Activated CD4-positive, alpha-beta T cell treated with anti-CD3 and anti-CD28 coated beads, Interleukin-2, amount 10 ng/mL, durations not matched to agents 7 days and 5 days (primary cell): ENCODE measurements at regions not wholly inside any gene's neighbourhood (a gene's known extent, or its start where the extent isn't known, plus 50 kb on each side); places are given as distances from the start of the nearest gene placed in this dataset.
"Not testable (repeated sequence)": the region's sequence is repeated elsewhere in the genome, so short reads cannot be mapped to it uniquely, and the experiment has no call there.

Experiments used
- CTCF ChIA-PET: fragments of 350-600 bp; sonication (Branson Sonifier 250); formaldehyde crosslinking; loops from one replicate; lab custom pipeline; 2021; ENCODE audit warnings: antibody characterized with exemption; lab: Charles Lee
- POLR2A ChIA-PET: fragments of 350-600 bp; sonication (Branson Sonifier 250); formaldehyde crosslinking; loops from one replicate; lab custom pipeline; 2021; ENCODE audit warnings: antibody characterized with exemption; lab: Charles Lee
- DNase-seq: peaks from one replicate; pipeline ENCODE4 v3.0.0-alpha.2; 2020
- H3K27ac Mint-ChIP-seq: one replicate; pipeline ENCODE4 v1.8.0; 2021; ENCODE audit warnings: mild to moderate bottlenecking, moderate library complexity, mixed read lengths
- H3K27me3 Mint-ChIP-seq: one replicate; pipeline ENCODE4 v1.8.0; 2021; ENCODE audit warnings: mixed read lengths
- H3K36me3 Mint-ChIP-seq: one replicate; pipeline ENCODE4 v1.8.0; 2021; ENCODE audit warnings: low read depth, mixed read lengths
- H3K4me1 Mint-ChIP-seq: one replicate; pipeline ENCODE4 v1.8.0; 2021; ENCODE audit warnings: mixed read lengths
- H3K4me3 Mint-ChIP-seq: one replicate; pipeline ENCODE4 v1.8.0; 2021; ENCODE audit warnings: mild to moderate bottlenecking, moderate library complexity, mixed read lengths
- H3K9me3 Mint-ChIP-seq: one replicate; pipeline ENCODE4 v1.8.0; 2021; ENCODE audit warnings: mixed read lengths

- no peaks in the 10 kb centered on the region for H3K27me3 Mint-ChIP-seq
- H3K4me1 Mint-ChIP-seq, result no peaks in the 10 kb centered on the region
- no peaks in the 10 kb centered on the region for H3K36me3 Mint-ChIP-seq
- no peak overlapping the region for H3K27ac Mint-ChIP-seq
- ChIA-PET CTCF (no interaction called here), POLR2A (no interaction called here)
- H3K9me3 Mint-ChIP-seq, result no peaks in the 10 kb centered on the region
- no peak overlapping the region for H3K4me3 Mint-ChIP-seq
- no peak for DNase-seq
These were observed 341.7 kb upstream of the CLINT1 start for GRCh38 chr5:158200619-158201018.

GRCh38 chr5:158198636-158199035, 339.7 kb upstream of the CLINT1 start:
- H3K36me3 Mint-ChIP-seq, result no peaks in the 10 kb centered on the region
- ChIA-PET CTCF (no interaction called here), POLR2A (no interaction called here)
- H3K9me3 Mint-ChIP-seq, result no peaks in the 10 kb centered on the region
- no peak for DNase-seq
- H3K4me1 Mint-ChIP-seq, result no peaks in the 10 kb centered on the region
- H3K27ac Mint-ChIP-seq, result no peak overlapping the region
- H3K4me3 Mint-ChIP-seq, result no peak overlapping the region
- peaks cover 3% of the 10 kb centered on the region for H3K27me3 Mint-ChIP-seq

- Mint-ChIP-seq H3K27ac (no peak overlapping the region), H3K4me3 (no peak overlapping the region), H3K36me3 (no peaks in the 10 kb centered on the region), H3K4me1 (no peaks in the 10 kb centered on the region), H3K27me3 (peaks cover 5% of the 10 kb centered on the region), H3K9me3 (peaks cover 2% of the 10 kb centered on the region)
- ChIA-PET POLR2A (no interaction called here), CTCF (no interaction called here)
- no peak for DNase-seq
These were observed 336.7 kb upstream of the CLINT1 start for GRCh38 chr5:158195416-158196210.

- peaks cover 2% of the 10 kb centered on the region for H3K9me3 Mint-ChIP-seq
- no peaks in the 10 kb centered on the region for H3K4me1 Mint-ChIP-seq
- no peak overlapping the region for H3K4me3 Mint-ChIP-seq
- ChIA-PET POLR2A (no interaction called here), CTCF (no interaction called here)
- H3K36me3 Mint-ChIP-seq, result no peaks in the 10 kb centered on the region
- no peak overlapping the region for H3K27ac Mint-ChIP-seq
- DNase-seq, result no peak
- H3K27me3 Mint-ChIP-seq, result peaks cover 5% of the 10 kb centered on the region
These were observed 335.6 kb upstream of the CLINT1 start for GRCh38 chr5:158194561-158194976.

- DNase-seq, H3K4me1 Mint-ChIP-seq, H3K27me3 Mint-ChIP-seq, H3K36me3 Mint-ChIP-seq, H3K27ac Mint-ChIP-seq, CTCF ChIA-PET, POLR2A ChIA-PET, H3K4me3 Mint-ChIP-seq, H3K9me3 Mint-ChIP-seq: not testable (repeated sequence)
These were observed 334.4 kb upstream of the CLINT1 start for GRCh38 chr5:158193395-158193794.

- Mint-ChIP-seq H3K36me3 (no peaks in the 10 kb centered on the region), H3K4me1 (no peaks in the 10 kb centered on the region), H3K27me3 (peaks cover 5% of the 10 kb centered on the region), H3K27ac (no peak overlapping the region), H3K4me3 (no peak overlapping the region), H3K9me3 (no peaks in the 10 kb centered on the region)
- no peak for DNase-seq
- ChIA-PET POLR2A (no interaction called here), CTCF (interaction anchor here (1.0 kb wide), 1 partner anchor 18 kb away, joined by 3 read pairs; no protein-coding TSS in a partner anchor)
These were observed 321.5 kb upstream of the CLINT1 start for GRCh38 chr5:158180407-158180806.

- Mint-ChIP-seq H3K27ac (no peak overlapping the region), H3K4me1 (no peaks in the 10 kb centered on the region), H3K36me3 (no peaks in the 10 kb centered on the region), H3K27me3 (peaks cover 4% of the 10 kb centered on the region), H3K4me3 (no peak overlapping the region), H3K9me3 (no peaks in the 10 kb centered on the region)
- ChIA-PET CTCF (no interaction called here), POLR2A (no interaction called here)
- DNase-seq, result no peak
These were observed 320.3 kb upstream of the CLINT1 start for GRCh38 chr5:158179271-158179670.

GRCh38 chr5:158178535-158178934, 319.6 kb upstream of the CLINT1 start:
- POLR2A ChIA-PET, result no interaction called here
- CTCF ChIA-PET, result no interaction called here
- no peaks in the 10 kb centered on the region for H3K36me3 Mint-ChIP-seq

GRCh38 chr5:158177146-158177545, 318.2 kb upstream of the CLINT1 start:
- no peak for DNase-seq
- ChIA-PET CTCF (interaction anchor here (0.7 kb wide), 1 partner anchor 288 kb away, joined by 3 read pairs; no protein-coding TSS in a partner anchor), POLR2A (no interaction called here)
- Mint-ChIP-seq H3K4me3 (no peak overlapping the region), H3K36me3 (no peaks in the 10 kb centered on the region), H3K27me3 (no peaks in the 10 kb centered on the region), H3K9me3 (no peaks in the 10 kb centered on the region), H3K4me1 (no peaks in the 10 kb centered on the region), H3K27ac (no peak overlapping the region)

More at GRCh38 chr5:158178535-158178934, 319.6 kb upstream of the CLINT1 start:
- no peak for DNase-seq
- Mint-ChIP-seq H3K27me3 (no peaks in the 10 kb centered on the region), H3K9me3 (no peaks in the 10 kb centered on the region), H3K27ac (no peak overlapping the region), H3K4me3 (no peak overlapping the region), H3K4me1 (no peaks in the 10 kb centered on the region)

GRCh38 chr5:158175934-158176481, 317.1 kb upstream of the CLINT1 start:
- POLR2A ChIA-PET, result no interaction called here
- H3K4me1 Mint-ChIP-seq, result no peaks in the 10 kb centered on the region
- no peak overlapping the region for H3K4me3 Mint-ChIP-seq
- CTCF ChIA-PET, result interaction anchor here (0.6 to 1.1 kb wide), 2 partner anchors 342 to 931 kb away, joined by 3 read pairs; no protein-coding TSS in a partner anchor
- H3K27ac Mint-ChIP-seq, result no peak overlapping the region
- H3K9me3 Mint-ChIP-seq, result no peaks in the 10 kb centered on the region
- no peaks in the 10 kb centered on the region for H3K27me3 Mint-ChIP-seq
- DNase-seq, result no peak
- no peaks in the 10 kb centered on the region for H3K36me3 Mint-ChIP-seq

- Mint-ChIP-seq H3K4me3 (no peak overlapping the region), H3K27ac (no peak overlapping the region), H3K27me3 (no peaks in the 10 kb centered on the region), H3K4me1 (no peaks in the 10 kb centered on the region), H3K9me3 (no peaks in the 10 kb centered on the region), H3K36me3 (no peaks in the 10 kb centered on the region)
- POLR2A ChIA-PET, result interaction anchor here (0.9 kb wide), 1 partner anchor 524 kb away, joined by 3 read pairs; no protein-coding TSS in a partner anchor
- DNase-seq, result peak; percentile 57
- CTCF ChIA-PET, result interaction anchor here (1.1 to 1.2 kb wide), 3 partner anchors 12 to 932 kb away, joined by 3 read pairs; no protein-coding TSS in a partner anchor
These were observed 316.2 kb upstream of the CLINT1 start for GRCh38 chr5:158174918-158175851.

GRCh38 chr5:158174026-158174425, 315.1 kb upstream of the CLINT1 start:
- POLR2A ChIA-PET, result interaction anchor here (0.9 kb wide), 1 partner anchor 525 kb away, joined by 3 read pairs; no protein-coding TSS in a partner anchor
- no peaks in the 10 kb centered on the region for H3K9me3 Mint-ChIP-seq
- H3K4me1 Mint-ChIP-seq, result no peaks in the 10 kb centered on the region
- no peak for DNase-seq
- H3K36me3 Mint-ChIP-seq, result no peaks in the 10 kb centered on the region
- no peak overlapping the region for H3K27ac Mint-ChIP-seq
- H3K4me3 Mint-ChIP-seq, result no peak overlapping the region
- no peaks in the 10 kb centered on the region for H3K27me3 Mint-ChIP-seq
- CTCF ChIA-PET, result no interaction called here
